ENCODE measurements at regions not wholly inside any gene's neighbourhood (a gene's known extent, or its start where the extent isn't known, plus 50 kb on each side); places are given as distances from the start of the nearest gene placed in this dataset.

GRCh38 chr3:20975188-20975651 is 775.8 kb downstream of the ZNF385D start (continued):
- no peak for TF ChIP-seq ETS1 (IDR thresholded peaks at IDR 0.05)

GRCh38 chr3:20974396-20974795 is 776.6 kb downstream of the ZNF385D start:
- TF ChIP-seq ZNF462 (CRISPR knock-in tag; IDR thresholded peaks at IDR 0.05) (no peak), EZH2phosphoT487 (IDR thresholded peaks at IDR 0.05; ENCODE audit: unreplicated experiment) (no peak), REST (IDR thresholded peaks at IDR 0.05; ENCODE audit: unreplicated experiment) (no peak), ETS1 (IDR thresholded peaks at IDR 0.05) (no peak), ZNF114 (CRISPR knock-in tag; IDR thresholded peaks at IDR 0.05) (no peak), CTCF (conservative IDR thresholded peaks at IDR 0.05; ENCODE audit: low read depth in 2 of 2) (no peak), JUNB (IDR thresholded peaks at IDR 0.05; ENCODE audit: unreplicated experiment) (no peak), STAT1 (IDR thresholded peaks at IDR 0.05; ENCODE audit: unreplicated experiment) (no peak)
- H3K4me3 Mint-ChIP-seq = no peak overlapping the region
- Histone ChIP-seq H3K4me3 (no peak overlapping the region), H3K27ac (ENCODE audit: low read depth) (no peak overlapping the region), H4K20me1 (replicated peaks; ENCODE audit: insufficient read depth) (no peaks in the 10 kb centered on the region), H3K79me2 (replicated peaks; ENCODE audit: insufficient read depth) (no peaks in the 10 kb centered on the region), H3K4me1 (ENCODE audit: insufficient read depth) (peaks cover 28% of the 10 kb centered on the region), H2AFZ (0 out of 2 replicates have a peak overlapping the region, but pooled peaks have one; percentile 9), H3F3A (replicated peaks; ENCODE audit: low read depth) (no peaks in the 10 kb centered on the region), H3K9me2 (ENCODE audit: insufficient read depth) (peaks cover 5% of the 10 kb centered on the region; the same call in 1 of the 2 replicates), H3K27me3 (ENCODE audit: insufficient read depth) (no peaks in the 10 kb centered on the region), H3K36me3 (ENCODE audit: insufficient read depth) (no peaks in the 10 kb centered on the region), H3K4me2 (no peak overlapping the region)
- peaks cover 4% of the 10 kb centered on the region; the same call in 2 of the 3 replicates for H3K9me3 Mint-ChIP-seq
- no peak for ATAC-seq
- peaks cover 35% of the 10 kb centered on the region for H3K4me1 Mint-ChIP-seq
- no peaks in the 10 kb centered on the region for H3K36me3 Mint-ChIP-seq (ENCODE audit: low read depth)
- no peak for DNase-seq (ENCODE audit: low spot score)
- no peak overlapping the region for H3K27ac Mint-ChIP-seq
- H3K27me3 Mint-ChIP-seq (ENCODE audit: insufficient read depth, low read depth, poor library complexity) = peaks cover 4% of the 10 kb centered on the region
